GM10248 (cell line): ENCODE measurements at regions not wholly inside any gene's neighbourhood (a gene's known extent, or its start where the extent isn't known, plus 50 kb on each side); places are given as distances from the start of the nearest gene placed in this dataset.

ENCODE experiments used
- CTCF ChIA-PET: fragments of 300-600 bp; sonication (Branson Sonifier 250); formaldehyde crosslinking; extraction: SDS; loops from one replicate; lab custom pipeline; 2021; ENCODE audit warnings: antibody characterized with exemption; lab: Yijun Ruan, JAX
- POLR2A ChIA-PET: fragments of 350-650 bp; sonication (Branson Sonifier 250); formaldehyde crosslinking; extraction: SDS; loops from one replicate; lab custom pipeline; 2020; ENCODE audit warnings: antibody characterized with exemption; lab: Yijun Ruan, JAX
- DNase-seq: peaks from one replicate; pipeline ENCODE4 v3.0.0; 2012; ENCODE audit errors: extremely low spot score
- TF ChIP-seq, protein P1 (sequence below): IDR thresholded peaks from 2 replicates; pipeline ENCODE4 v1.5.1; 2012; ENCODE audit warnings: mild to moderate bottlenecking, low read depth; ENCODE audit errors: extremely low read depth, missing control alignments, control extremely low read depth

DNA sequence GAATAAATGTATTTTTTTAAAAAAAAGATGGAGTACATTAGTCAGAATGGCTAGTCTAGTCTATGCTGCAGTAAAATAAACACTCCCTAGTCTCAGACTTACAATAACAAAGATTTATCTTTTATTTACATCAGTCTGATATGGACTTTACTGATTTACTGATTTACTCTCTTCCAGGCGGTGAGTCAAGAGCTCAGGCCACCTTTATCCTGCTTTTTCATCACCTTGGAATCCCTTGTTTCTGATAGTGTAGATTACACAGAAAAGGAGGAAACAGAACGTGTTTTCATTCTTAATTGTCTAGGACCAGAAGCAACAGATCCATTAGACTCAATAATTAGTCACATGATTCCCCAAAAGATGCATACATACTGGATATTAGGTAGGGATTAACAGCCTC, 290.1 kb upstream of the TRPC7 start:
- ChIA-PET CTCF (no interaction called here), POLR2A (no interaction called here)
- TF ChIP-seq, protein P1, sequence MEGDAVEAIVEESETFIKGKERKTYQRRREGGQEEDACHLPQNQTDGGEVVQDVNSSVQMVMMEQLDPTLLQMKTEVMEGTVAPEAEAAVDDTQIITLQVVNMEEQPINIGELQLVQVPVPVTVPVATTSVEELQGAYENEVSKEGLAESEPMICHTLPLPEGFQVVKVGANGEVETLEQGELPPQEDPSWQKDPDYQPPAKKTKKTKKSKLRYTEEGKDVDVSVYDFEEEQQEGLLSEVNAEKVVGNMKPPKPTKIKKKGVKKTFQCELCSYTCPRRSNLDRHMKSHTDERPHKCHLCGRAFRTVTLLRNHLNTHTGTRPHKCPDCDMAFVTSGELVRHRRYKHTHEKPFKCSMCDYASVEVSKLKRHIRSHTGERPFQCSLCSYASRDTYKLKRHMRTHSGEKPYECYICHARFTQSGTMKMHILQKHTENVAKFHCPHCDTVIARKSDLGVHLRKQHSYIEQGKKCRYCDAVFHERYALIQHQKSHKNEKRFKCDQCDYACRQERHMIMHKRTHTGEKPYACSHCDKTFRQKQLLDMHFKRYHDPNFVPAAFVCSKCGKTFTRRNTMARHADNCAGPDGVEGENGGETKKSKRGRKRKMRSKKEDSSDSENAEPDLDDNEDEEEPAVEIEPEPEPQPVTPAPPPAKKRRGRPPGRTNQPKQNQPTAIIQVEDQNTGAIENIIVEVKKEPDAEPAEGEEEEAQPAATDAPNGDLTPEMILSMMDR, result no peak
- no peak for DNase-seq

DNA sequence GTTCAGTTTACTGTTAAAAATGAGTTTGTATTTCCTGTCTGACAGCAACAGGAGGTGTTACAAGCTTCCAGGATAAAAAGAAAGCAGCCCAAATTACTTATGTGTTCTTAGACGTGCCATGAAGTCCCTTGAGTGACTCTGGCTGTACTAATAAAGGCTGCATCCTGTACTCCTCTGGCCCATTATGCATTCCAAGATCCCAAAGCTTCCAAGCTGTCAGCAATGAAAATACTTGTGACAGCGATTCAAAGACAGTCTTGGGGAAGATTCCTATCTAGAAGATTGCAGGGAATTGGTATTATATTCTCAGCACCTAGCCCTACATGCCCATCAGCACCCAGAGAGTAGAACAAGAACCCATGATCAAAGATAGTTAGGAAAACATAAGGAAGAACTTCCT, 281.6 kb upstream of the TRPC7 start:
- ChIA-PET CTCF (no interaction called here), POLR2A (no interaction called here)
- DNase-seq, result no peak
- TF ChIP-seq, protein P1, result no peak

DNA sequence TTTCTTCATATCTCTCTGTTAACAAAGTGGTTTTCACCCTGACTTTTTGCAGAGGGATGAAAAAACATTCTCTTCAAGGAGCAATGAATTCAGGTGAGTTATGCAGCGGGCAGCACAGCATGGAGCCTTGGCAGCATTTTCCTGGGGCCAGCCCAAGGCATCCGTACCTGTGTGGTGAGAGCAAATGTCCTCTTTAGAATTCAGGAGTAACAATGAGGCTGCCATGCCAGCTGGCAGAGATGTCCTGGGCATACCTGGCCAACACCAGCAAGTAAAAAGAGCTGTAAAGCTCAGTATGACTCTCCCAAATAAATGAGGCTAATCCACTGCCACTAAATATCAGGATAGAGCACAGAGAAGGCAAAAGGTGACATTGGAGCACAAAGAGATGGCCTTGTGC, 277.6 kb upstream of the TRPC7 start:
- ChIA-PET POLR2A (no interaction called here), CTCF (no interaction called here)
- TF ChIP-seq, protein P1, result no peak
- no peak for DNase-seq

DNA sequence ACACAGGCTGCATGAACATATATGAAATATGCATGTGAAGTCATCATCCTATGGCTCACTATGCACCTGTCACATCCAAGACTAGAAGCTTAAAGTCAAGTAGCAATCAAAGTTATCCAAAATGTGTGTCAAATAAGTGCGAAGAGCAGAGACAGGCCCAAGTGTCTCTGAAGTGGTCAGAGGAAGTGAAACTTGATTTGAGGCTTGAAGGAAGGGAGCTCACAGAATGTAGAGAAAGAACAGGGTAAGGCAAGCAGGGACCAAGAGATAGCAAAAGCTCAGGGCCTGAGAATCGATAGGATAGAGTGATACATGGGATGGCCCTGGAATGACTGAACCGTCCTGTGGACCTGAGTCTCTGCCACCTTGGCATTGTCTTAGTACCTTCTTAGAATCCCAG, 274.3 kb upstream of the TRPC7 start:
- no peak for DNase-seq
- TF ChIP-seq, protein P1, result no peak
- ChIA-PET POLR2A (no interaction called here), CTCF (interaction anchor here (0.7 to 1.1 kb wide), 2 partner anchors 19 to 390 kb away, joined by 3 to 5 read pairs; no protein-coding TSS in a partner anchor)

DNA sequence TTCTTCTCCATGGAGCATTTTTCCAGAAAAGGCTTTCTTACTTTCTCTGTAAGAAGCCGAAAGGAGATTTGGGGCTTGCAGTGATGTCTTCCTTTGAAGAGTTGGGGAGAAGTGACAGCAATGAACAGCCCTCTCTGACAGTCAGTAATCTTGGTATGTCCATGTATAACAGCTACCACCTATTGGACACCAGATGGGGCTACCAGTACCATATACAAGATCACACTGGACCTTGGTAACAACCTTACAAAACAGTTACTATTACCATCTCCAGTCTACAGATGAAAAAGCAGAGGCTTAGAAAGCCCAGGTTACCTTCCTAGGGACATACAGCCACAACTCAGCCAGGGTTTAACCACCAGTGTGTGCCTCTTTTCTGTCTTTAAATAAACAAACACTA, 272.7 kb upstream of the TRPC7 start:
- no peak for DNase-seq
- TF ChIP-seq, protein P1, result no peak
- POLR2A ChIA-PET, result no interaction called here
- CTCF ChIA-PET, result no interaction called here

DNA sequence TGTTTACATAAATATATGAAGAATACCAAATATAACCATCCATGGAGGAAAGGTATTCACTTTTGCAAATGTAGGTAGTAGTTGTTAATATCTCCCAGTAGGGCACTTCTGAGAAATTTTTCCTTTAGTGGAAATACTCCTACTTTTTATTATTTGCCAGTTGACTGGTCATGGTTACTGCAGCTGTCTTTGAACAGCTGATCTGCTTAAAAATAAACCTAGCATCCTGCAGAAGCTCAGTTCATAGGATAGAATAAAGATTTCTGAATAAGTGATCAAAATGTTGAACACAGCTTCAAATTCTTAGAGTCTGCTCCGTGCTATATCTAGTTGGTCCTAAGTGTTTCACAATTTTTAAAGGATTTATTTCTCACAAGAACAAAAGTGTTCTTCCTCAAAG, 270.7 kb upstream of the TRPC7 start:
- TF ChIP-seq, protein P1, result no peak
- CTCF ChIA-PET, result interaction anchor here (1.9 kb wide), 1 partner anchor 11 kb away, joined by 5 read pairs; no protein-coding TSS in a partner anchor
- DNase-seq, result no peak
- POLR2A ChIA-PET, result no interaction called here

DNA sequence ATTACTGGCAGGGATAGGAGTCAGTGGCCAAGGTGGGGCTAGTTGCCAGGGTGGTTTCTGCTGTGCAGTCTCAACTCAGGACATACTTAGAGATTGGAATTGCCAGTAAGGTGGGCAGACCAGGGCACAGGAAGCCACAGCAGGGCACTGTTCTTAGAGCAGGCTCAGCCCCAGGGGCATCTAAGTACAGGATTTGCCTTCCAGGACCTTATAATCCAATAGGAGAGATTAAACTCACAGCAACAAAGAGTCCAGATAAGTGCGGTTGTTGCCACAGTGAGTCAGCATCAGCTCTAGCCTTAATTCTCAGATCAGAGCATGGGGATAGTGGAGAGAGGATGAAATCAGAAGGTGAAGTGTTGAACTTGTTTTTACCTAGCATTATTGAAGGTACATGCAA, 265.8 kb upstream of the TRPC7 start:
- no peak for DNase-seq
- CTCF ChIA-PET, result interaction anchor here (1.3 kb wide), 1 partner anchor 16 kb away, joined by 3 read pairs; no protein-coding TSS in a partner anchor
- TF ChIP-seq, protein P1, result no peak
- POLR2A ChIA-PET, result no interaction called here
